ENCODE measurements at regions not wholly inside any gene's neighbourhood (a gene's known extent, or its start where the extent isn't known, plus 50 kb on each side); places are given as distances from the start of the nearest gene placed in this dataset.

GRCh38 chr6:43915208-43915869, 145.3 kb downstream of the VEGFA start:
- no peak for DNase-seq

GRCh38 chr6:43914272-43915147, 144.5 kb downstream of the VEGFA start:
- DNase-seq: no peak

GRCh38 chr6:43913375-43914271, 143.6 kb downstream of the VEGFA start:
- DNase-seq: no peak

GRCh38 chr6:43912598-43913371, 142.8 kb downstream of the VEGFA start:
- DNase-seq: no peak

GRCh38 chr6:43912116-43912577, 142.1 kb downstream of the VEGFA start:
- no peak for DNase-seq

- peak; percentile 5 for DNase-seq
Measured at GRCh38 chr6:43911354-43912115, 141.5 kb downstream of the VEGFA start.

GRCh38 chr6:43910638-43911353, 140.8 kb downstream of the VEGFA start:
- DNase-seq: no peak

GRCh38 chr6:43910149-43910637, 140.2 kb downstream of the VEGFA start:
- no peak for DNase-seq

GRCh38 chr6:43909474-43910148, 139.6 kb downstream of the VEGFA start:
- DNase-seq: no peak

GRCh38 chr6:43907789-43908472, 137.9 kb downstream of the VEGFA start:
- DNase-seq: no peak

- DNase-seq: no peak
Measured at GRCh38 chr6:43907312-43907711, 137.3 kb downstream of the VEGFA start.

- no peak for DNase-seq
Measured at GRCh38 chr6:43904311-43905123, 134.5 kb downstream of the VEGFA start.

- no peak for DNase-seq
Measured at GRCh38 chr6:43903739-43904290, 133.8 kb downstream of the VEGFA start.

- no peak for DNase-seq
Measured at GRCh38 chr6:43901733-43902230, 131.8 kb downstream of the VEGFA start.

- DNase-seq: peak; percentile 53
Measured at GRCh38 chr6:43900916-43901732, 131.1 kb downstream of the VEGFA start.

GRCh38 chr6:43900560-43900915, 130.5 kb downstream of the VEGFA start:
- DNase-seq: peak; percentile 53

- DNase-seq: no peak
Measured at GRCh38 chr6:43899830-43900229, 129.8 kb downstream of the VEGFA start.
